ENCODE measurements at regions not wholly inside any gene's neighbourhood (a gene's known extent, or its start where the extent isn't known, plus 50 kb on each side); places are given as distances from the start of the nearest gene placed in this dataset.
"Not testable (repeated sequence)": the region's sequence is repeated elsewhere in the genome, so short reads cannot be mapped to it uniquely, and the experiment has no call there.

DNA sequence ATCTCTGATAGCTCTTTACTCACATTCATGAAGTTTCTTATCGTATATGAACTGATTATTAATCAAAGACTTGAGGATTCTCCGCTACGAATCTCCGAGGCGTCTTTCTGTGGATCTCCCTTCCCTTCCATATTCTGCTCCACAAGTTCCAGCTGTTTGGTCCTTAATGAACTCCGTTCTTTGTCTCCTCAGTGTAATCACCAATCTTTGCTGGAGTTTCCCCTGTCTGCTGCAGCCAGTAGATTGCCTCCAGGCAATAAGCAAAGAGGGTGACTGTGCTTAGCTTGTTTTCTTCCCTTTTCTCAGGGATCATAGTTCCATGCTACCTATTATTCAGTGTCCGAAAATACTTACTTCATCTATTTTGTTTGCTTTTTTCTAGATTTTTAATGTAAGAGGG, 169.6 kb upstream of the FOLH1 start:
- Histone ChIP-seq H3K27me3 (ENCODE audit: control insufficient read depth, insufficient read depth, low read length) (no peaks in the 10 kb centered on the region), H3K9me3 (ENCODE audit: control insufficient read depth, insufficient read depth, low read length) (no peaks in the 10 kb centered on the region), H3K27ac (ENCODE audit: low read length) (no peak overlapping the region), H3K4me1 (ENCODE audit: control insufficient read depth, insufficient read depth, low read length) (no peaks in the 10 kb centered on the region), H3K4me3 (ENCODE audit: low read length) (no peak overlapping the region), H3K36me3 (ENCODE audit: control insufficient read depth, insufficient read depth, low read length) (no peaks in the 10 kb centered on the region)
- WGBS (ENCODE audit: insufficient coverage) = 79% methylated on average over 6 of the region's 7 CpGs
- H3K27me3 Mint-ChIP-seq (ENCODE audit: low read depth in 2 of 2) = no peaks in the 10 kb centered on the region
- no peak overlapping the region for H3K27ac Mint-ChIP-seq
- ATAC-seq (no peak), DNase-seq (no peak)
- no peak overlapping the region for H3K4me3 Mint-ChIP-seq
- H3K4me1 Mint-ChIP-seq = no peaks in the 10 kb centered on the region
- TF ChIP-seq, protein P1, sequence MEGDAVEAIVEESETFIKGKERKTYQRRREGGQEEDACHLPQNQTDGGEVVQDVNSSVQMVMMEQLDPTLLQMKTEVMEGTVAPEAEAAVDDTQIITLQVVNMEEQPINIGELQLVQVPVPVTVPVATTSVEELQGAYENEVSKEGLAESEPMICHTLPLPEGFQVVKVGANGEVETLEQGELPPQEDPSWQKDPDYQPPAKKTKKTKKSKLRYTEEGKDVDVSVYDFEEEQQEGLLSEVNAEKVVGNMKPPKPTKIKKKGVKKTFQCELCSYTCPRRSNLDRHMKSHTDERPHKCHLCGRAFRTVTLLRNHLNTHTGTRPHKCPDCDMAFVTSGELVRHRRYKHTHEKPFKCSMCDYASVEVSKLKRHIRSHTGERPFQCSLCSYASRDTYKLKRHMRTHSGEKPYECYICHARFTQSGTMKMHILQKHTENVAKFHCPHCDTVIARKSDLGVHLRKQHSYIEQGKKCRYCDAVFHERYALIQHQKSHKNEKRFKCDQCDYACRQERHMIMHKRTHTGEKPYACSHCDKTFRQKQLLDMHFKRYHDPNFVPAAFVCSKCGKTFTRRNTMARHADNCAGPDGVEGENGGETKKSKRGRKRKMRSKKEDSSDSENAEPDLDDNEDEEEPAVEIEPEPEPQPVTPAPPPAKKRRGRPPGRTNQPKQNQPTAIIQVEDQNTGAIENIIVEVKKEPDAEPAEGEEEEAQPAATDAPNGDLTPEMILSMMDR (IDR thresholded peaks at IDR 0.05) = no peak
- H3K36me3 Mint-ChIP-seq = no peaks in the 10 kb centered on the region
- H3K9me3 Mint-ChIP-seq = peaks cover 3 to 13% of the 10 kb centered on the region in 2 donors
- intact Hi-C loops (cut with micrococcal nuclease) = no loop called here

DNA sequence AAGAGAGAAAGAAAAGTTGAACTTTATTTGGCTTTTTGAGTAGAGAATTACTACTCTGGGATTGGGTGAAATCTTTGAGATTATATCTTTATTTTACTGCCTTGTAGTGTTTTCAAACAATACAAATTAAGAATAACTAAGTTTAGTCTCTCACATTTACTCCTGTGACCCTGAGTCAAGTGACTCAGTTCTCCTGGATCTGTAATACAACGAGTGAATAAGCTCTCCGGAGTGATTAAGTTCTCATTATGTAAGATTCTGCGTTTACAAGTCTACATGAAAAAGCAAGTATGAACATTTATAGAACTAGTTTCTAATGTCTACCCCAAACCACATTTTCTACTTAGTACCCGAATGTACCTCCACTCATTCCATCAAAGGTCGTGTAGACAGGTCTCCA, 165.5 kb upstream of the FOLH1 start:
- H3K4me3 Mint-ChIP-seq; intact Hi-C loops (cut with micrococcal nuclease); H3K4me1 ChIP-seq (ENCODE audit: control insufficient read depth, insufficient read depth, low read length); H3K36me3 ChIP-seq (ENCODE audit: control insufficient read depth, insufficient read depth, low read length); DNase-seq; H3K4me1 Mint-ChIP-seq; ATAC-seq; H3K36me3 Mint-ChIP-seq; H3K27me3 ChIP-seq (ENCODE audit: control insufficient read depth, insufficient read depth, low read length); H3K27ac Mint-ChIP-seq; H3K9me3 ChIP-seq (ENCODE audit: control insufficient read depth, insufficient read depth, low read length); H3K27me3 Mint-ChIP-seq (ENCODE audit: low read depth in 2 of 2); H3K27ac ChIP-seq (ENCODE audit: low read length); H3K4me3 ChIP-seq (ENCODE audit: low read length): not testable (repeated sequence)
- 83% methylated on average over 4 of the region's 5 CpGs for WGBS (ENCODE audit: insufficient coverage)
- peaks cover 4 to 11% of the 10 kb centered on the region in 2 donors for H3K9me3 Mint-ChIP-seq

DNA sequence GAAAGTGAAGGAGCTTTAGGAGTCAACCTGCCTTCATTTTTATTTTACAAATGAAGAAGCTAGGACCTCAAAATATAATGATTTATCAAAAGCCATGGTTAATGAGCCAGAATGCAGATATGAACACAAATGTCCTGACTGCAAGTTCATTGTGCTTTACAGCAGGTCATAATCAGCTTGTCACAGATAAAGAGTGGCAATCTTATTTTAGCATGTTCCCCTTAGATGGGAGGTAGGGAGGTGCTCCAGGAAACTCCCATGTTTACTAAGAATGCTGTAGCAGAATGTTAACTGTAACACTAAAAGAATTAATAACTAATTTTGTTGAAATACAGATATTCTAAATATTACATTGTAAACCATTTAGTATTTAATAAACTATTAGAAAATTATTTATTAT, 165.0 kb upstream of the FOLH1 start:
- DNase-seq; H3K4me1 ChIP-seq (ENCODE audit: control insufficient read depth, insufficient read depth, low read length); H3K27ac Mint-ChIP-seq; H3K36me3 ChIP-seq (ENCODE audit: control insufficient read depth, insufficient read depth, low read length); H3K27ac ChIP-seq (ENCODE audit: low read length); H3K4me3 Mint-ChIP-seq; H3K9me3 ChIP-seq (ENCODE audit: control insufficient read depth, insufficient read depth, low read length); ATAC-seq; H3K4me3 ChIP-seq (ENCODE audit: low read length); H3K36me3 Mint-ChIP-seq; intact Hi-C loops (cut with micrococcal nuclease); H3K27me3 Mint-ChIP-seq (ENCODE audit: low read depth in 2 of 2); H3K4me1 Mint-ChIP-seq; H3K27me3 ChIP-seq (ENCODE audit: control insufficient read depth, insufficient read depth, low read length): not testable (repeated sequence)
- peaks cover 4 to 11% of the 10 kb centered on the region in 2 donors for H3K9me3 Mint-ChIP-seq

DNA sequence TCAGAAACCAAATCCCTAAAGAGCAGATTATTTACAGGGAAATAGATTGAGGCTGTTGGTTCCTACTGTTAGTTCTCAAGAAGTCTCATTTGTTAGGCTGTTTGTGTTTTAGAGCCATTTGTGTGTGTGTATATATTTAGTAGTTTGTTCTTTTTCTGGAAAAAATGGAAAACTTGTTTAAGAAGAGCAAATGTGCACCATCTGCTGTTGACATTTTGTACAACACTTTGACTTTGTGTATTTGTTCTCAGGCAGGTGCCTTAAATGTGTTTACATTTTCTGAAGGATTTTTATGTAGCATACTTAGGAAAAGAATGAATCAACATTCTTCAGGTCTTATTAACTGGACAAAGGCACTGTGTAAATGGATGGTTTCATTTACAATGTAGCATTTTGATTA, 163.7 kb upstream of the FOLH1 start:
- H3K27ac Mint-ChIP-seq; intact Hi-C loops (cut with micrococcal nuclease); H3K4me3 ChIP-seq (ENCODE audit: low read length); H3K27me3 ChIP-seq (ENCODE audit: control insufficient read depth, insufficient read depth, low read length); H3K4me1 Mint-ChIP-seq; DNase-seq; H3K36me3 Mint-ChIP-seq; H3K27me3 Mint-ChIP-seq (ENCODE audit: low read depth in 2 of 2); H3K36me3 ChIP-seq (ENCODE audit: control insufficient read depth, insufficient read depth, low read length); H3K9me3 ChIP-seq (ENCODE audit: control insufficient read depth, insufficient read depth, low read length); ATAC-seq; H3K4me3 Mint-ChIP-seq; H3K4me1 ChIP-seq (ENCODE audit: control insufficient read depth, insufficient read depth, low read length); H3K27ac ChIP-seq (ENCODE audit: low read length): not testable (repeated sequence)
- peaks cover 5 to 11% of the 10 kb centered on the region in 2 donors for H3K9me3 Mint-ChIP-seq

DNA sequence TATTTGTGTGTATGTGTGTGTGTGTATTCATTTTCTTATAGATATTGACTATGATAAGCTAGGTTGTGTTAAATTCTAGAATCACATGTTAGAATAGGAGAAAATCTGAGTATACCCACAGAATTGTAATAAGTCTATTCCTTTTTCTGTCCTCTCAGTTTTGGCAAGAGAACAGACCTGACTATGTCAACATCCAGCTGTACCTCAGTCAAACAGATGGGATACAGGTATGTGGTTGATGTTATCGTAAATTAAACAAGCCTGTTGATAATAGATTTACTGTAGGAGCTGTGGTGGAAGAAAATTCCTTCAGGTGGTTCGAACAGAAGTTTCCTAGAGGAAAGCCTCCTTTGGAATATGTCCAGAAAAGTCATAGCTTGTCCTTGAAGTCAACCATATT, 160.2 kb upstream of the FOLH1 start:
- H3K27me3 Mint-ChIP-seq (ENCODE audit: low read depth in 2 of 2); H3K4me3 Mint-ChIP-seq: not testable (repeated sequence)

DNA sequence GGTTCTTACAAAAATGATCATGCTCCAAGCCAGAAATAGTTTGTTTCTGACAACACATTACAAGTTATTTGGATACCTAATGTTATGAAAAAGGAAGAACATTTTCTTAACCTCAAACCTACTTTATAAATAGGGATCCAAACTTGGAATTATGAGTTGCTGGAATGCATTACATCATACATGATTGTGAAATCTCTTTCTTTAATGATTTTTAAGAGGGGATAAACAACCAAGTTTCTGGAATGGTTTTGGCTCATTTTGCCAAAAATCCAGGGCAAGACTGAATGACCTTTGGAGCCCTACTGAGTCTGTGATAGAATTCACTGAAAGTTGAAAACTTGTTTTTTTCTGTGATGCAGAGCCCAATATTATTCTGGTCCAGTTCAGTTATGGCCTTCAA, 157.0 kb upstream of the FOLH1 start:
- H3K27ac Mint-ChIP-seq; ATAC-seq; H3K27me3 Mint-ChIP-seq (ENCODE audit: low read depth in 2 of 2); H3K9me3 Mint-ChIP-seq; H3K27ac ChIP-seq (ENCODE audit: low read length); H3K9me3 ChIP-seq (ENCODE audit: control insufficient read depth, insufficient read depth, low read length); H3K27me3 ChIP-seq (ENCODE audit: control insufficient read depth, insufficient read depth, low read length); H3K4me3 ChIP-seq (ENCODE audit: low read length); DNase-seq; H3K4me1 ChIP-seq (ENCODE audit: control insufficient read depth, insufficient read depth, low read length); H3K4me1 Mint-ChIP-seq; H3K4me3 Mint-ChIP-seq; H3K36me3 ChIP-seq (ENCODE audit: control insufficient read depth, insufficient read depth, low read length); H3K36me3 Mint-ChIP-seq; intact Hi-C loops (cut with micrococcal nuclease): not testable (repeated sequence)

More for the DNA sequence above, 160.2 kb upstream of the FOLH1 start:
- H3K9me3 ChIP-seq (ENCODE audit: control insufficient read depth, insufficient read depth, low read length); H3K27me3 ChIP-seq (ENCODE audit: control insufficient read depth, insufficient read depth, low read length); H3K4me1 ChIP-seq (ENCODE audit: control insufficient read depth, insufficient read depth, low read length); H3K27ac Mint-ChIP-seq; H3K9me3 Mint-ChIP-seq; DNase-seq; intact Hi-C loops (cut with micrococcal nuclease); ATAC-seq; H3K4me1 Mint-ChIP-seq; H3K36me3 ChIP-seq (ENCODE audit: control insufficient read depth, insufficient read depth, low read length); H3K36me3 Mint-ChIP-seq; H3K27ac ChIP-seq (ENCODE audit: low read length); H3K4me3 ChIP-seq (ENCODE audit: low read length): not testable (repeated sequence)
- 86% methylated on average over 2 of the region's 2 CpGs for WGBS (ENCODE audit: insufficient coverage)

DNA sequence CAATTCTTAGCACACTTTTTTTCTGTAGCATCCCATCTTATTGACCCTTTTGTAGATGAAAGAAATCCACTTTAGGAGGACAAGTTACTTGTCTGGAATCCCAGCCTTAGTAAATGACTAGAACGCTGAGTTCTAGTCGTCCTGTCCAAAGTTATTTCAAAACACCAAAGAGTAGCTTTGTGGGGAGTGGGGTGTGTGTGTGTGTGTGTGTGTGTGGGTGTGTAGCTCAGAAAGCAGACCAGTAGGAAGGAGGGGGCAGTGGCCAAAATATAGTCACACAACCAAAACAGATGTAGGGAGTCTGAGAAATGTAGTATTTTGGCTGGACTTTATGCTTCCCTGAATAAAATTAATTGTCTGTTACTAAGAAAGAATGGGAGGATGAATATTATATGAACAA, 154.6 kb upstream of the FOLH1 start:
- H3K9me3 ChIP-seq (ENCODE audit: control insufficient read depth, insufficient read depth, low read length); H3K27ac ChIP-seq (ENCODE audit: low read length); intact Hi-C loops (cut with micrococcal nuclease); H3K36me3 ChIP-seq (ENCODE audit: control insufficient read depth, insufficient read depth, low read length); H3K4me1 ChIP-seq (ENCODE audit: control insufficient read depth, insufficient read depth, low read length); DNase-seq; H3K4me1 Mint-ChIP-seq; H3K27me3 Mint-ChIP-seq (ENCODE audit: low read depth in 2 of 2); H3K27me3 ChIP-seq (ENCODE audit: control insufficient read depth, insufficient read depth, low read length); H3K4me3 Mint-ChIP-seq; H3K27ac Mint-ChIP-seq; H3K36me3 Mint-ChIP-seq; ATAC-seq; H3K4me3 ChIP-seq (ENCODE audit: low read length): not testable (repeated sequence)
- peaks cover 11 to 13% of the 10 kb centered on the region in 2 donors for H3K9me3 Mint-ChIP-seq
- WGBS (ENCODE audit: insufficient coverage) = 94% methylated on average over 2 of the region's 2 CpGs

DNA sequence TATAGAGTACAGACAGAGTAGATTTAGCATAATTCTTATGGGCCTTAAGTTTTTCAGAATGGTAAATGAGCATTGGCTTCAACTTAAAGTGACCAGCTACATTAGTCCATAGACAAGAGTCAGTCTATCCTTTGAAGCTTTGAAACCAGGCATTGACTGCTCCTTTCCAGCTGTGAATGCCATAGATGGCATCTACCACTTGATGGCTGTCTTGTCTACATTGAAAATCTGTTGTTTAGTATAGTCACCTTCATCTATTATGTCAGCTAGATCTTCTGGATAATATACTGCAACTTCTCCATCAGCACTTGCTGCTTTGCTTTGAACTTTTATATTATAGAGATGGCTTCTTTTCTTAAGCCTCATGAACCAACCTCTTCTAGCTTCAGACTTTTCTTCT, 146.1 kb upstream of the FOLH1 start:
- H3K36me3 Mint-ChIP-seq; ATAC-seq; H3K27ac ChIP-seq (ENCODE audit: low read length); H3K4me3 Mint-ChIP-seq; H3K27me3 ChIP-seq (ENCODE audit: control insufficient read depth, insufficient read depth, low read length); DNase-seq; H3K4me3 ChIP-seq (ENCODE audit: low read length); H3K27me3 Mint-ChIP-seq (ENCODE audit: low read depth in 2 of 2); H3K27ac Mint-ChIP-seq; H3K9me3 Mint-ChIP-seq; H3K4me1 ChIP-seq (ENCODE audit: control insufficient read depth, insufficient read depth, low read length); H3K36me3 ChIP-seq (ENCODE audit: control insufficient read depth, insufficient read depth, low read length); H3K4me1 Mint-ChIP-seq; H3K9me3 ChIP-seq (ENCODE audit: control insufficient read depth, insufficient read depth, low read length); intact Hi-C loops (cut with micrococcal nuclease): not testable (repeated sequence)
